Thyroid gland (tissue), 4 donors: ENCODE measurements at regions not wholly inside any gene's neighbourhood (a gene's known extent, or its start where the extent isn't known, plus 50 kb on each side); places are given as distances from the start of the nearest gene placed in this dataset.
A peak's percentile ranks its signal among the peaks of the same experiment; 100 is the strongest.

ENCODE experiments used
- DNase-seq, 2 donors: peaks; one replicate each; pipeline ENCODE4 v3.0.0-alpha.2; 2019
- H3K27ac ChIP-seq, 3 donors: fragments of 200-600 bp; sonication (generic); 1 replicate in 2 of 3; 2 replicates in 1 of 3; pipeline ENCODE4 v1.5.1; 2016 to 2019; ENCODE audit warnings: mild to moderate bottlenecking in 1 of 3, moderate library complexity in 1 of 3
- H3K27me3 ChIP-seq: fragments of 200-600 bp; sonication (generic); one replicate; pipeline ENCODE4 v1.5.1; 2019
- H3K36me3 ChIP-seq, 2 donors: fragments of 200-600 bp; sonication (generic); one replicate each; pipeline ENCODE4 v1.5.1; 2016 to 2019
- H3K4me1 ChIP-seq, 2 donors: fragments of 200-600 bp; sonication (generic); one replicate each; pipeline ENCODE4 v1.5.1; 2017 to 2019
- H3K4me3 ChIP-seq, 3 donors: fragments of 200-600 bp; sonication (generic); replicated peaks in 1 of 3; 1 replicate in 2 of 3; 2 replicates in 1 of 3; pipeline ENCODE4 v1.5.1; 2016; ENCODE audit warnings: mild to moderate bottlenecking in 1 of 3
- H3K9me3 ChIP-seq: fragments of 200-600 bp; sonication (generic); one replicate; pipeline ENCODE4 v1.5.1; 2017
- POLR2A ChIP-seq, 2 donors: fragments of 450-650 bp; IDR thresholded peaks; one replicate each; pipeline ENCODE4 v1.6.1; 2017; ENCODE audit warnings: antibody characterized with exemption in 2 of 2, mild to moderate bottlenecking in 2 of 2, moderate library complexity in 1 of 2
- WGBS, 2 donors: methylation state at CpG; one replicate each; pipeline ENCODE4 v1.1.5; 2017; 5-methylcytosine and 5-hydroxymethylcytosine counted together
- intact Hi-C: fragments of 100-400 bp; cut with DNase I; formaldehyde crosslinking; loops from one replicate; pipeline ENCODE4 v1.15.1; 2023
- TF ChIP-seq, protein P1 (sequence below), 6 experiments: fragments of 200-600 bp in 3 of 6; fragments of 450-650 bp in 3 of 6; sonication (generic) in 3 of 6; IDR thresholded peaks; one replicate each; pipeline ENCODE4 v1.5.1; 2016 to 2019; ENCODE audit warnings: antibody characterized with exemption in 6 of 6, mild to moderate bottlenecking in 2 of 6, inconsistent platforms in 1 of 6, moderate library complexity in 1 of 6

GRCh38 chr5:63564789-63565188, 397.5 kb downstream of the HTR1A start:
- WGBS, 2 donors: 69 to 86% methylated on average over 3 of the region's 3 CpGs
- no peak for DNase-seq

DNA sequence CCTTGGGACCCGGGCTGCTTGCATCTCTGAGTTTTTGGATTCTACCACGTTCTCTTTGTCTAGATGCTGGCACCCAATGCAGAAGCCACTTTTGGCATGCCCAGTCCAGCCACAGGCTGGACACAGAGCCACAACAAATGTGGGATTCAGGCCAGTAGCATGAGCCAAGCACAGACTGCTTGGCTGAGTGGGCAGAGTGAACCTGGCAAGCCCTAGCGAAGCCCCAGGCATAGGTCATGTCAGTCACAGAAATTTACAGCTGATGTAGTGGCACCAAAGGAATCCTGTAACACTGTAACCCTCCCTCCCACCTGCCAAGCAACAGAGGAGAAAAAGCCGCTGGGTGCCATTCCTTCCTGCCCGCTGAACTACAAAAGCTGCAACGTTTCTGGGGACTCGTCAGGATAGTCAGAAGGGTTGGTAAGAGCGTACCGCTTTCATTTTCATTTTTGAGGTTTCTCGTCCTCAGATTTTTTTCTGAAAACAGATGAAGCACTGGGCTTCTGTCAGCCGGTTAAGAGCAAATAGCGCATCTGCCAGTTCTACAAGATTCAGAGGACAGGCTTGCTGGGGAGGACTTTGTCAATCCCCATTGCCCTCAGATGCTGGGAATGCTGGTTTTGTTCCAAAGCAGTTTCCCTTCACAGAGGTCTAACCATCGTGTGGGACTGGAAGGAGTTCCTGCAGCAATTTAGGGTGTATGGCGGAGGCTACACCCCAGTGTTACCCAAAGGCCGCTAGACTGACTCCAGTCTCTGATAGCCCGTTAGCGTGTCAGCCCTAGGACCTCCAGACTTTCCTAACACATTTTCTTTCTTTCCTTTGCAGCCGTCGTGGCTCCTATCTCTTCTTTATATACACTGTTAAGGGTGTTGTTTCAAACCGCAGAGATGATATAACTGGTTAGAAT, 399.0 kb downstream of the HTR1A start:
- H3K9me3 ChIP-seq: no peaks in the 10 kb centered on the region
- DNase-seq: no peak
- no peak overlapping the region for H3K4me3 ChIP-seq
- H3K27me3 ChIP-seq: no peaks in the 10 kb centered on the region
- TF ChIP-seq, protein P1, sequence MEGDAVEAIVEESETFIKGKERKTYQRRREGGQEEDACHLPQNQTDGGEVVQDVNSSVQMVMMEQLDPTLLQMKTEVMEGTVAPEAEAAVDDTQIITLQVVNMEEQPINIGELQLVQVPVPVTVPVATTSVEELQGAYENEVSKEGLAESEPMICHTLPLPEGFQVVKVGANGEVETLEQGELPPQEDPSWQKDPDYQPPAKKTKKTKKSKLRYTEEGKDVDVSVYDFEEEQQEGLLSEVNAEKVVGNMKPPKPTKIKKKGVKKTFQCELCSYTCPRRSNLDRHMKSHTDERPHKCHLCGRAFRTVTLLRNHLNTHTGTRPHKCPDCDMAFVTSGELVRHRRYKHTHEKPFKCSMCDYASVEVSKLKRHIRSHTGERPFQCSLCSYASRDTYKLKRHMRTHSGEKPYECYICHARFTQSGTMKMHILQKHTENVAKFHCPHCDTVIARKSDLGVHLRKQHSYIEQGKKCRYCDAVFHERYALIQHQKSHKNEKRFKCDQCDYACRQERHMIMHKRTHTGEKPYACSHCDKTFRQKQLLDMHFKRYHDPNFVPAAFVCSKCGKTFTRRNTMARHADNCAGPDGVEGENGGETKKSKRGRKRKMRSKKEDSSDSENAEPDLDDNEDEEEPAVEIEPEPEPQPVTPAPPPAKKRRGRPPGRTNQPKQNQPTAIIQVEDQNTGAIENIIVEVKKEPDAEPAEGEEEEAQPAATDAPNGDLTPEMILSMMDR (IDR thresholded peaks at IDR 0.05): no peak
- TF ChIP-seq POLR2A (IDR thresholded peaks at IDR 0.05): no peak
- no peaks in the 10 kb centered on the region for H3K4me1 ChIP-seq
- intact Hi-C loops: no loop called here
- H3K27ac ChIP-seq: no peak overlapping the region
- no peaks in the 10 kb centered on the region for H3K36me3 ChIP-seq
- 90 to 91% methylated on average over 18 to 19 of the region's 20 CpGs for WGBS, 2 donors

More at GRCh38 chr5:63564789-63565188, 397.5 kb downstream of the HTR1A start:
- no peaks in the 10 kb centered on the region for H3K4me1 ChIP-seq
- no peaks in the 10 kb centered on the region for H3K9me3 ChIP-seq
- no peak overlapping the region for H3K4me3 ChIP-seq
- no peaks in the 10 kb centered on the region for H3K36me3 ChIP-seq
- TF ChIP-seq, protein P1 (IDR thresholded peaks at IDR 0.05): no peak
- no peak for TF ChIP-seq POLR2A (IDR thresholded peaks at IDR 0.05)
- intact Hi-C loops: no loop called here
- H3K27ac ChIP-seq: no peak overlapping the region
- H3K27me3 ChIP-seq: no peaks in the 10 kb centered on the region

- 79 to 81% methylated on average over 4 of the region's 4 CpGs for WGBS, 2 donors
- H3K27me3 ChIP-seq: no peaks in the 10 kb centered on the region
- no peaks in the 10 kb centered on the region for H3K36me3 ChIP-seq
- H3K9me3 ChIP-seq: no peaks in the 10 kb centered on the region
- no peak overlapping the region for H3K27ac ChIP-seq
- H3K4me3 ChIP-seq: no peak overlapping the region
- intact Hi-C loops: no loop called here
- H3K4me1 ChIP-seq: no peaks in the 10 kb centered on the region
- no peak for DNase-seq
- TF ChIP-seq POLR2A (IDR thresholded peaks at IDR 0.05): no peak
- TF ChIP-seq, protein P1 (IDR thresholded peaks at IDR 0.05): no peak
Measured at GRCh38 chr5:63555874-63556273, 406.4 kb downstream of the HTR1A start.

- TF ChIP-seq, protein P1 (IDR thresholded peaks at IDR 0.05): no peak
- TF ChIP-seq POLR2A (IDR thresholded peaks at IDR 0.05): no peak
- peak in 1 of 2 donors; percentile 20 for DNase-seq
- WGBS, 2 donors: 18 to 22% methylated on average over 3 of the region's 3 CpGs
Measured at GRCh38 chr5:63554191-63554590, 408.1 kb downstream of the HTR1A start.

DNA sequence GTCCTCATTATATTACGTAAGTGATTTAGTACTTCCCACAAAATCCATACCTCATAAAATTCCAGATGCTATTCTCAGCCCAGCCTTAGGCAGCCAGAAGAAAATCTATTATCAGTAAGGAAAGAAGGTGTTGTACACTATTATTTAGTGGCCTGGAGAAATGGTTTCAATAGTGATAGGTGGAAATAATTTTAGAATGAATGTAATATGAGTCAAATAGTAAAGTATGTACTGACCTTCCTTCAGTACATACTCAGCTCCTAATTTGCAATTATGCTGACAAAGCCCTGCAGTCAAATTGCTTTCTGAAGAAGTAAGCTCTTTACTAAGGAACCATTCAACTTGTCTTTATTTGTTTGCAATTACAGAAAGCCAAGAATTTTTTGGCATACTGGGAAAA, 409.2 kb downstream of the HTR1A start:
- Histone ChIP-seq H3K9me3 (no peaks in the 10 kb centered on the region), H3K27me3 (no peaks in the 10 kb centered on the region), H3K27ac (no peak overlapping the region), H3K4me3 (no peak overlapping the region), H3K4me1 (no peaks in the 10 kb centered on the region), H3K36me3 (no peaks in the 10 kb centered on the region)
- 93 to 94% methylated on average over 1 of the region's 1 CpG for WGBS, 2 donors
- TF ChIP-seq, protein P1 (IDR thresholded peaks at IDR 0.05): no peak
- no peak for TF ChIP-seq POLR2A (IDR thresholded peaks at IDR 0.05)
- intact Hi-C loops: no loop called here
- DNase-seq: no peak

More at GRCh38 chr5:63554191-63554590, 408.1 kb downstream of the HTR1A start:
- H3K27ac ChIP-seq: no peak overlapping the region
- no peaks in the 10 kb centered on the region for H3K9me3 ChIP-seq
- no peaks in the 10 kb centered on the region for H3K27me3 ChIP-seq
- no peaks in the 10 kb centered on the region for H3K4me1 ChIP-seq
- no peak overlapping the region for H3K4me3 ChIP-seq
- intact Hi-C loops: no loop called here
- H3K36me3 ChIP-seq: no peaks in the 10 kb centered on the region
